Vagina (tissue), 2 donors: ENCODE measurements at regions not wholly inside any gene's neighbourhood (a gene's known extent, or its start where the extent isn't known, plus 50 kb on each side); places are given as distances from the start of the nearest gene placed in this dataset.

Source experiments
- CTCF ChIP-seq, 3 experiments: fragments of 450-650 bp in 2 of 3; fragments of 200-600 bp in 1 of 3; sonication (generic) in 1 of 3; IDR thresholded peaks; one replicate each; pipeline ENCODE4 v1.5.1; 2017 to 2019; ENCODE audit warnings: antibody characterized with exemption in 3 of 3, mild to moderate bottlenecking in 2 of 3, moderate library complexity in 2 of 3
- POLR2A ChIP-seq, 2 donors: fragments of 450-650 bp; IDR thresholded peaks; one replicate each; pipeline ENCODE4 v1.6.1; 2017; ENCODE audit warnings: antibody characterized with exemption in 2 of 2, mild to moderate bottlenecking in 2 of 2, moderate library complexity in 2 of 2
- POLR2AphosphoS5 ChIP-seq, 2 donors: sonication (generic); formaldehyde crosslinking; IDR thresholded peaks; one replicate each; pipeline ENCODE4 v1.9.0; 2017; ENCODE audit warnings: antibody characterized with exemption in 2 of 2, mild to moderate bottlenecking in 2 of 2, low read depth in 1 of 2; ENCODE audit not compliant: insufficient read depth in 1 of 2

- no peak for TF ChIP-seq CTCF (IDR thresholded peaks at IDR 0.05)
- TF ChIP-seq POLR2AphosphoS5 (IDR thresholded peaks at IDR 0.05; ENCODE audit: insufficient read depth in 1 of 2, low read depth in 1 of 2), result no peak
- no peak for TF ChIP-seq POLR2A (IDR thresholded peaks at IDR 0.05)
Measured at GRCh38 chr2:160984426-160985077, 175.7 kb upstream of the TANK start.
